ENCODE measurements at regions not wholly inside any gene's neighbourhood (a gene's known extent, or its start where the extent isn't known, plus 50 kb on each side); places are given as distances from the start of the nearest gene placed in this dataset.

- H3K4me1 Mint-ChIP-seq (ENCODE audit: low read depth), result no peaks in the 10 kb centered on the region
- no peaks in the 10 kb centered on the region for H3K27me3 Mint-ChIP-seq (ENCODE audit: low read depth)
- H3K27ac Mint-ChIP-seq, result no peak overlapping the region
- no peak for DNase-seq (ENCODE audit: low spot score)
- H3K9me3 Mint-ChIP-seq, result no peaks in the 10 kb centered on the region
- H3K4me3 Mint-ChIP-seq, result no peak overlapping the region
- no peaks in the 10 kb centered on the region for H3K36me3 Mint-ChIP-seq (ENCODE audit: low read depth)
These were observed 237.5 kb upstream of the ECI2 start for GRCh38 chr6:4372866-4373265.

DNA sequence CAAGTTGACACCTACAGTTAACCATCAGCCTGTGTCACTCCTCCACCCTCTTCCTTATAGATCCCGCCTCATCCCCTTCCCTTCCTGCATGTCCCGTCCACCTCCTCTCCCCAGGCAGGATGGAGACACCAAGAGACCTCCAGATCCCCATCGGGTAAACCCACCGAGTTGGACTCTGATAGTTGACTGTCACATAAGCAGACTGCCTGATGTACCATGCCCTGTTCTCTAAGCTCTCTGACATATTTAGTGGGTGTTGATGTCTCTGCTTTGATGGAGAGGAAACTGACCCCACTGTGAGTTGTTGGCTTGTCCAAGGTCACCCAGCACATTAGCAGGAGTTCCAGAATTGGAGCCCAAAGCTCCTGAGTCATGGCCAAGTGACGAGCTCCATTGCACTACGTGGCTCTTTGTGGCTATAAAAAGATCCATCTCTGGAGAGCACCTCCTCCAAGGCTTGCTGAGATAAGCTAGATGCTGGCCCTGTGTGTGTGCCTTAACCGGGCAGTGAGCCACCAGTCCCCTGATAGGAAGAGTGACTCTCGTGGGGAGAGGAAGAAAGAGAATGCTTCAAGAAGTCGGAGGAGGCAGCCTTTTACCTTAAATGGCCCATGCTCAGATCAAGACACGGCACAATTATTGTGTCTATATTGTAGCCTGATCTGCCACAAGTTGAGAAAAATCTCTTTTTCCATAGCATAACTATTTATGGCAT is 236.0 kb upstream of the ECI2 start:
- no peaks in the 10 kb centered on the region for H3K27me3 Mint-ChIP-seq (ENCODE audit: low read depth)
- no peaks in the 10 kb centered on the region for H3K36me3 Mint-ChIP-seq (ENCODE audit: low read depth)
- no peaks in the 10 kb centered on the region for H3K4me1 Mint-ChIP-seq (ENCODE audit: low read depth)
- H3K4me3 Mint-ChIP-seq, result no peak overlapping the region
- H3K9me3 Mint-ChIP-seq, result no peaks in the 10 kb centered on the region
- H3K27ac Mint-ChIP-seq, result no peak overlapping the region
- no peak for DNase-seq (ENCODE audit: low spot score)

GRCh38 chr6:4370066-4370465 is 234.7 kb upstream of the ECI2 start:
- no peak overlapping the region for H3K27ac Mint-ChIP-seq
- no peaks in the 10 kb centered on the region for H3K4me1 Mint-ChIP-seq (ENCODE audit: low read depth)
- DNase-seq (ENCODE audit: low spot score), result no peak
- H3K4me3 Mint-ChIP-seq, result no peak overlapping the region
- H3K9me3 Mint-ChIP-seq, result no peaks in the 10 kb centered on the region
- H3K36me3 Mint-ChIP-seq (ENCODE audit: low read depth), result no peaks in the 10 kb centered on the region
- no peaks in the 10 kb centered on the region for H3K27me3 Mint-ChIP-seq (ENCODE audit: low read depth)

GRCh38 chr6:4369616-4370015 is 234.2 kb upstream of the ECI2 start:
- Mint-ChIP-seq H3K4me3 (no peak overlapping the region), H3K27me3 (ENCODE audit: low read depth) (no peaks in the 10 kb centered on the region), H3K36me3 (ENCODE audit: low read depth) (no peaks in the 10 kb centered on the region), H3K27ac (no peak overlapping the region), H3K9me3 (no peaks in the 10 kb centered on the region), H3K4me1 (ENCODE audit: low read depth) (no peaks in the 10 kb centered on the region)
- no peak for DNase-seq (ENCODE audit: low spot score)

DNA sequence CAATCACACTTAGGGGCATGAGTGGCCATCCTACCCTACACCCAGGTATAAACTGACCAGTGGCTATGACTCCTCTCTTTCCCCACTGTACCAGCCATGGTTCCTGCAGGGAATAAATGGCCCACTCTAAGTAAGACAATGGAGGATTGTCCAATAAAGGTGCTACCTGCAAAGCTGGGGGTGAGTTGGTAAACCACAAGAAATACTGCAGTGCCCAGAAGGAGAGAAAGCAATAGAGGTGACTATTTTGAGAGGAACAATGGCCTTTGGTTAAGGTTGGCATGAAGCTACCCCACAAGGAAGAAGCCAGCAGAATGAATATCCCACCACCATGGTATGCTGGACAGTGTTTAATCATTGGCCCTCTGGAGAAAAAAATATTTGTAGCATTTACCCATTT is 233.3 kb upstream of the ECI2 start:
- Mint-ChIP-seq H3K27ac (no peak overlapping the region), H3K4me1 (ENCODE audit: low read depth) (no peaks in the 10 kb centered on the region), H3K4me3 (no peak overlapping the region), H3K9me3 (no peaks in the 10 kb centered on the region), H3K36me3 (ENCODE audit: low read depth) (no peaks in the 10 kb centered on the region), H3K27me3 (ENCODE audit: low read depth) (no peaks in the 10 kb centered on the region)
- DNase-seq (ENCODE audit: low spot score), result no peak

DNA sequence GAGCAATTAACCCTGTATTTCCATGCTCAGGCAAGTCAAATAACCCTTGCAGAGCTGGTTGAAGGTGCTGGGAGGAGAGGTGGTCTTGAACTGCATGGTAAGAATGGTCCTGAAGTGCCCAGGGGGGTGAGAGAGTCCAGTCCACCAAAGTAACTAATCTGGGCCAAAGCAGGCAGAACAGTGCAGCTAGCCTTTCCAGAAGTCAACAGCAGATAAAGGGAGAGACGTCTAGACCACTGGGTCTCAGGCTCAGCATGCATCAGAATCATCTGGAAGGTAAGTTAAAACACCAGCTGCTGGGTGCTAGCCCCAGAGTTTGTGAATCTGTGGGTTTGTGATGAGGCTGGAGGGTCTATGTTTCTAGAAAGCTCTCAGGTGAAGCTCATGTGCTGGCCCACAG is 232.3 kb upstream of the ECI2 start:
- no peaks in the 10 kb centered on the region for H3K36me3 Mint-ChIP-seq (ENCODE audit: low read depth)
- H3K27me3 Mint-ChIP-seq (ENCODE audit: low read depth), result peaks cover 1% of the 10 kb centered on the region
- no peaks in the 10 kb centered on the region for H3K9me3 Mint-ChIP-seq
- no peak overlapping the region for H3K4me3 Mint-ChIP-seq
- H3K27ac Mint-ChIP-seq, result no peak overlapping the region
- H3K4me1 Mint-ChIP-seq (ENCODE audit: low read depth), result no peaks in the 10 kb centered on the region
- DNase-seq (ENCODE audit: low spot score), result no peak

- Mint-ChIP-seq H3K27me3 (ENCODE audit: low read depth) (peaks cover 1% of the 10 kb centered on the region), H3K4me3 (no peak overlapping the region), H3K27ac (no peak overlapping the region), H3K4me1 (ENCODE audit: low read depth) (no peaks in the 10 kb centered on the region), H3K36me3 (ENCODE audit: low read depth) (no peaks in the 10 kb centered on the region), H3K9me3 (no peaks in the 10 kb centered on the region)
- DNase-seq (ENCODE audit: low spot score), result no peak
These were observed 231.4 kb upstream of the ECI2 start for GRCh38 chr6:4366635-4367395.

GRCh38 chr6:4365686-4366085 is 230.3 kb upstream of the ECI2 start:
- H3K9me3 Mint-ChIP-seq, result no peaks in the 10 kb centered on the region
- H3K4me3 Mint-ChIP-seq, result no peak overlapping the region
- no peaks in the 10 kb centered on the region for H3K4me1 Mint-ChIP-seq (ENCODE audit: low read depth)
- no peak overlapping the region for H3K27ac Mint-ChIP-seq
- no peaks in the 10 kb centered on the region for H3K36me3 Mint-ChIP-seq (ENCODE audit: low read depth)
- peaks cover 1% of the 10 kb centered on the region for H3K27me3 Mint-ChIP-seq (ENCODE audit: low read depth)
- no peak for DNase-seq (ENCODE audit: low spot score)

GRCh38 chr6:4364711-4365110 is 229.3 kb upstream of the ECI2 start:
- Mint-ChIP-seq H3K36me3 (ENCODE audit: low read depth) (no peaks in the 10 kb centered on the region), H3K9me3 (no peaks in the 10 kb centered on the region), H3K27me3 (ENCODE audit: low read depth) (peaks cover 1% of the 10 kb centered on the region), H3K4me1 (ENCODE audit: low read depth) (no peaks in the 10 kb centered on the region), H3K4me3 (no peak overlapping the region), H3K27ac (no peak overlapping the region)
- no peak for DNase-seq (ENCODE audit: low spot score)

GRCh38 chr6:4364172-4364571 is 228.8 kb upstream of the ECI2 start:
- H3K4me1 Mint-ChIP-seq (ENCODE audit: low read depth), result no peaks in the 10 kb centered on the region

DNA sequence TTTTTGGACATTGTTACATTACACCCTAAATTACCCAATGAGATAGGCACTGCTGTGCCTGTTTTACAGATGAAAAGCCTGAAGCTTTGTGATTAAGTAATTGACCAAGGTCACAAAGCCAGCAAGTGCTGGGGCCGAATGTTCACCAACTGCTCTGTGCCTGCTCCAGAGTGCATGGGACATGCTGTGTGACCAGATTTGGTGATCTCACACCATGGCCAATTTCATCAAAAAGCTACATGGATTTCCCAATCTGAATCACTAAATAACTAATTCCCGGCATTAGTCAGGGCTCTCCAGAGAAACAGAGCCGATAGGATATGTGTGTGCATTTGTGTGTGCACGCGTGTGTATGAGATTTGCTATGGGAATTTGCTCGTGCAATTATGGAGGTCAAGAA is 228.3 kb upstream of the ECI2 start:
- H3K36me3 Mint-ChIP-seq (ENCODE audit: low read depth), result no peaks in the 10 kb centered on the region
- no peak overlapping the region for H3K4me3 Mint-ChIP-seq
- DNase-seq (ENCODE audit: low spot score), result no peak
- H3K27me3 Mint-ChIP-seq (ENCODE audit: low read depth), result peaks cover 1% of the 10 kb centered on the region
- H3K4me1 Mint-ChIP-seq (ENCODE audit: low read depth), result no peaks in the 10 kb centered on the region
- no peak overlapping the region for H3K27ac Mint-ChIP-seq
- H3K9me3 Mint-ChIP-seq, result no peaks in the 10 kb centered on the region

More at GRCh38 chr6:4364172-4364571, 228.8 kb upstream of the ECI2 start:
- no peak overlapping the region for H3K4me3 Mint-ChIP-seq
- no peaks in the 10 kb centered on the region for H3K36me3 Mint-ChIP-seq (ENCODE audit: low read depth)
- H3K27me3 Mint-ChIP-seq (ENCODE audit: low read depth), result peaks cover 1% of the 10 kb centered on the region
- H3K9me3 Mint-ChIP-seq, result no peaks in the 10 kb centered on the region
- no peak overlapping the region for H3K27ac Mint-ChIP-seq
- DNase-seq (ENCODE audit: low spot score), result no peak

GRCh38 chr6:4362326-4362725 is 227.0 kb upstream of the ECI2 start:
- Mint-ChIP-seq H3K27ac (no peak overlapping the region), H3K27me3 (ENCODE audit: low read depth) (peaks cover 1% of the 10 kb centered on the region), H3K4me1 (ENCODE audit: low read depth) (no peaks in the 10 kb centered on the region), H3K9me3 (no peaks in the 10 kb centered on the region), H3K36me3 (ENCODE audit: low read depth) (no peaks in the 10 kb centered on the region), H3K4me3 (no peak overlapping the region)
- no peak for DNase-seq (ENCODE audit: low spot score)

DNA sequence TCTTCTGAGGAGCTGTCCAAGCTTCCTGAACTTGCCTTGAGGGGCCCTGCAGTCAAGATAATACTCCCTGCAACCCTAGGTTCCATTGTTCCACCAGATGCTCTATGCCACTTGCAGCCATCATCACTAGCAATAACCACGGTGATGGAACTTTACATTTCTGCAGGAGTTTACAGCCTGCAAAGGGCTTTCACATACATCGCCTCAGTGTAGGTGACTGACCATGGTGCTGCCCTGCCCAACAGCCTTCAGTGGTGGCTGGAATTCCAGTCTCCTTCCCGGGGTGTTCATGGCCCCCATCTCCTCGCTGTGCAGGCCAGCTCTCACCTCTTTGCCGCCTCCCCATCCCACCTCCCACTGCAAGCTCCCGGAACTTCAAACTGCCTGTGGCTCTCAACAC is 225.5 kb upstream of the ECI2 start:
- Mint-ChIP-seq H3K9me3 (no peaks in the 10 kb centered on the region), H3K27me3 (ENCODE audit: low read depth) (peaks cover 1% of the 10 kb centered on the region)

DNA sequence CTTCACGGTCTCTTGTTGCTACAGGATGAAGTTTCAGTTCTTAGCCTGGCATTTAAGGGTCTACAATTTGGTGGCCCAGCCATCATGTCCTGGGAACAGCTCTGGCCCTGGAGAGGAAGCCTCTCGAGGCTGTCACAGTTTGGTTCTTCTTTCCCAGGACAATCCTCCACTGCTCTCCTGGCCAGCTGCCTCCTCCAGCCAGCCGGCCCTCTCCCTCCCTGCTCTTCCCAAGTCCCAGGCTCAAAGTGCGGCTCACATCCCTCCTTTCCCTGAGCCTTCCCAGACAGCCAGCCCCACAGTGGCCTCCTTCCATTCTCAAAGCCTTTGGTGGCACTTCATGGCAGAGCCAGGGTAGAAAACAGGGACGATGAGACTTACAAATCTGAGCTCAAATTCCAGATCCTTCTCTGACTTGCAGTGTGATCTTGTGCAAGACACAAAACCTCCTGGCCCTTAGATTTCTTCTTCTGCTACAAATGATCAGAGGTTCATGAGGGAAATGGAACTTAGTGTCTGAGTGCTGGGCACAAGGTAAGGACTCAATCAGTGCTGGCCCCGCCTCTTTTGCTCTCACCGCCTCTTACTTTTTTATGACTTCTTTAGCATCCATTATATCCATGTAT is 223.8 kb upstream of the ECI2 start:
- DNase-seq (ENCODE audit: low spot score), result no peak
- no peaks in the 10 kb centered on the region for H3K9me3 Mint-ChIP-seq
- peaks cover 1% of the 10 kb centered on the region for H3K27me3 Mint-ChIP-seq (ENCODE audit: low read depth)
- H3K27ac Mint-ChIP-seq, result no peak overlapping the region
- H3K4me3 Mint-ChIP-seq, result no peak overlapping the region
- no peaks in the 10 kb centered on the region for H3K4me1 Mint-ChIP-seq (ENCODE audit: low read depth)
- no peaks in the 10 kb centered on the region for H3K36me3 Mint-ChIP-seq (ENCODE audit: low read depth)

More for the DNA sequence above, 225.5 kb upstream of the ECI2 start:
- no peak overlapping the region for H3K27ac Mint-ChIP-seq
- no peak for DNase-seq (ENCODE audit: low spot score)
- H3K4me3 Mint-ChIP-seq, result no peak overlapping the region
- no peaks in the 10 kb centered on the region for H3K4me1 Mint-ChIP-seq (ENCODE audit: low read depth)
- no peaks in the 10 kb centered on the region for H3K36me3 Mint-ChIP-seq (ENCODE audit: low read depth)
